ENCODE measurements at regions not wholly inside any gene's neighbourhood (a gene's known extent, or its start where the extent isn't known, plus 50 kb on each side); places are given as distances from the start of the nearest gene placed in this dataset.
"Not testable (repeated sequence)": the region's sequence is repeated elsewhere in the genome, so short reads cannot be mapped to it uniquely, and the experiment has no call there.

- FAIRE-seq = no peak
These were observed 160.3 kb downstream of the TLR4 start for GRCh38 chr9:117864385-117865057.

GRCh38 chr9:117868594-117868993 lies 164.4 kb downstream of the TLR4 start:
- no peak for FAIRE-seq

GRCh38 chr9:117869287-117869686 lies 165.1 kb downstream of the TLR4 start:
- FAIRE-seq = no peak

GRCh38 chr9:117869712-117870111 lies 165.5 kb downstream of the TLR4 start:
- no peak for FAIRE-seq

- FAIRE-seq = no peak
These were observed 169.5 kb downstream of the TLR4 start for GRCh38 chr9:117873664-117874063.

- FAIRE-seq = no peak
These were observed 171.7 kb downstream of the TLR4 start for GRCh38 chr9:117875886-117876285.

- FAIRE-seq = no peak
These were observed 178.0 kb downstream of the TLR4 start for GRCh38 chr9:117882171-117882570.

- no peak for FAIRE-seq
These were observed 182.4 kb downstream of the TLR4 start for GRCh38 chr9:117886616-117887015.

GRCh38 chr9:117887383-117887782 lies 183.2 kb downstream of the TLR4 start:
- no peak for FAIRE-seq

- no peak for FAIRE-seq
These were observed 183.7 kb downstream of the TLR4 start for GRCh38 chr9:117887941-117888340.

GRCh38 chr9:117903453-117903852 lies 199.2 kb downstream of the TLR4 start:
- no peak for FAIRE-seq

GRCh38 chr9:117906763-117907162 lies 202.6 kb downstream of the TLR4 start:
- FAIRE-seq = no peak

- FAIRE-seq = no peak
These were observed 203.2 kb downstream of the TLR4 start for GRCh38 chr9:117907420-117907819.

GRCh38 chr9:117916291-117916690 lies 212.1 kb downstream of the TLR4 start:
- FAIRE-seq = no peak

- FAIRE-seq = no peak
These were observed 213.7 kb downstream of the TLR4 start for GRCh38 chr9:117917873-117918272.

GRCh38 chr9:117919538-117919937 lies 215.3 kb downstream of the TLR4 start:
- no peak for FAIRE-seq

GRCh38 chr9:117926031-117926658 lies 221.9 kb downstream of the TLR4 start:
- FAIRE-seq = no peak

- no peak for FAIRE-seq
These were observed 223.2 kb downstream of the TLR4 start for GRCh38 chr9:117927354-117927753.

- no peak for FAIRE-seq
These were observed 225.7 kb downstream of the TLR4 start for GRCh38 chr9:117929868-117930267.

GRCh38 chr9:117932585-117932984 lies 228.4 kb downstream of the TLR4 start:
- no peak for FAIRE-seq

GRCh38 chr9:117936185-117937130 lies 232.3 kb downstream of the TLR4 start:
- FAIRE-seq = no peak

- no peak for FAIRE-seq
These were observed 233.9 kb downstream of the TLR4 start for GRCh38 chr9:117938086-117938485.

- no peak for FAIRE-seq
These were observed 234.7 kb downstream of the TLR4 start for GRCh38 chr9:117938896-117939295.

- not testable (repeated sequence) for FAIRE-seq
These were observed 240.5 kb downstream of the TLR4 start for GRCh38 chr9:117944750-117945149.
